PFSK-1 (cell line): ENCODE measurements at regions not wholly inside any gene's neighbourhood (a gene's known extent, or its start where the extent isn't known, plus 50 kb on each side); places are given as distances from the start of the nearest gene placed in this dataset.

Experiments used
- FOXP2 ChIP-seq: optimal IDR thresholded peaks from 2 replicates; pipeline ENCODE3; 2011; ENCODE audit warnings: borderline replicate concordance, control low read depth, inconsistent platforms; ENCODE audit not compliant: insufficient read depth; ENCODE audit errors: extremely low read length, extremely low read depth
- POLR2AphosphoS5 ChIP-seq: IDR thresholded peaks from 2 replicates; pipeline ENCODE4 v1.6.1; 2012; ENCODE audit warnings: low read depth, mild to moderate bottlenecking, control low read depth, low read length, moderate library complexity
- SIN3A ChIP-seq: IDR thresholded peaks from 2 replicates; pipeline ENCODE4 v1.6.1; 2012; ENCODE audit warnings: mild to moderate bottlenecking, low read length, moderate library complexity, borderline replicate concordance; ENCODE audit not compliant: insufficient read depth
- TAF1 ChIP-seq: IDR thresholded peaks from 2 replicates; pipeline ENCODE4 v1.6.1; 2012; ENCODE audit warnings: low read length, control low read depth, borderline replicate concordance; ENCODE audit not compliant: insufficient read depth
- TF ChIP-seq, protein P1 (sequence below), 2 experiments: IDR thresholded peaks; 2 replicates each; pipeline versions ENCODE4 v1.6.1 to v1.8.0; 2011 to 2012; ENCODE audit warnings: low read depth in 2 of 2, low read length in 2 of 2, control low read depth in 1 of 2, inconsistent platforms in 1 of 2, mild to moderate bottlenecking in 1 of 2, moderate library complexity in 1 of 2; ENCODE audit not compliant: insufficient read depth in 1 of 2

DNA sequence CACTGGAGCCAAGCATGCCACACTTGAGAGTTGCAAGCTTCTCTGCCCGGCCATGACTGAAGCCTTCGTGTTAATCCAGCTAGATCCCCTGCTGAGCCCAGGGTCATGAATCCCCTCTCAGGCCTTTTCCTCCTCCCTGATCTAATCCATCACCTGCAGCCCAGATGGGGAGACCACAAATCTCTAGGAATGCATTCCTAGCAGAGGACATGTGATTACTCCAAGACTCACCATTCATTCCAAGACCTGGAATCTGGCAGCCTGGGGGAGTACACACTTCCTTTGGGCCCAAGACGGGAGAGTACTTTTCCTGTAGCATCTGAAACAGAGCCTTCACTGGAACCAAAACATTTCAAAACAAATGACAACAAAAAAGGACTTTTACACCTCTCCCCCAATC lies 269.3 kb upstream of the NFIA start:
- TF ChIP-seq, protein P1, sequence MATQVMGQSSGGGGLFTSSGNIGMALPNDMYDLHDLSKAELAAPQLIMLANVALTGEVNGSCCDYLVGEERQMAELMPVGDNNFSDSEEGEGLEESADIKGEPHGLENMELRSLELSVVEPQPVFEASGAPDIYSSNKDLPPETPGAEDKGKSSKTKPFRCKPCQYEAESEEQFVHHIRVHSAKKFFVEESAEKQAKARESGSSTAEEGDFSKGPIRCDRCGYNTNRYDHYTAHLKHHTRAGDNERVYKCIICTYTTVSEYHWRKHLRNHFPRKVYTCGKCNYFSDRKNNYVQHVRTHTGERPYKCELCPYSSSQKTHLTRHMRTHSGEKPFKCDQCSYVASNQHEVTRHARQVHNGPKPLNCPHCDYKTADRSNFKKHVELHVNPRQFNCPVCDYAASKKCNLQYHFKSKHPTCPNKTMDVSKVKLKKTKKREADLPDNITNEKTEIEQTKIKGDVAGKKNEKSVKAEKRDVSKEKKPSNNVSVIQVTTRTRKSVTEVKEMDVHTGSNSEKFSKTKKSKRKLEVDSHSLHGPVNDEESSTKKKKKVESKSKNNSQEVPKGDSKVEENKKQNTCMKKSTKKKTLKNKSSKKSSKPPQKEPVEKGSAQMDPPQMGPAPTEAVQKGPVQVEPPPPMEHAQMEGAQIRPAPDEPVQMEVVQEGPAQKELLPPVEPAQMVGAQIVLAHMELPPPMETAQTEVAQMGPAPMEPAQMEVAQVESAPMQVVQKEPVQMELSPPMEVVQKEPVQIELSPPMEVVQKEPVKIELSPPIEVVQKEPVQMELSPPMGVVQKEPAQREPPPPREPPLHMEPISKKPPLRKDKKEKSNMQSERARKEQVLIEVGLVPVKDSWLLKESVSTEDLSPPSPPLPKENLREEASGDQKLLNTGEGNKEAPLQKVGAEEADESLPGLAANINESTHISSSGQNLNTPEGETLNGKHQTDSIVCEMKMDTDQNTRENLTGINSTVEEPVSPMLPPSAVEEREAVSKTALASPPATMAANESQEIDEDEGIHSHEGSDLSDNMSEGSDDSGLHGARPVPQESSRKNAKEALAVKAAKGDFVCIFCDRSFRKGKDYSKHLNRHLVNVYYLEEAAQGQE (IDR thresholded peaks at IDR 0.05; ENCODE audit: insufficient read depth in 1 of 2, low read depth in 2 of 2, low read length in 2 of 2): no peak
- TF ChIP-seq TAF1 (no peak), POLR2AphosphoS5 (no peak), SIN3A (no peak), FOXP2 (no peak)
